Middle frontal gyrus (tissue), 1 donor: ENCODE measurements at regions not wholly inside any gene's neighbourhood (a gene's known extent, or its start where the extent isn't known, plus 50 kb on each side); places are given as distances from the start of the nearest gene placed in this dataset.

Source experiments
- DNase-seq: peaks from one replicate; pipeline ENCODE4 v3.0.0-alpha.2; 2015; ENCODE audit warnings: low spot score; ENCODE audit errors: extremely low spot score

- DNase-seq = no peak
Measured at GRCh38 chr1:195122497-195122896, 1485.7 kb downstream of the KCNT2 start.

GRCh38 chr1:195113471-195113870 is 1494.8 kb downstream of the KCNT2 start:
- DNase-seq = no peak

GRCh38 chr1:195105773-195106172 is 1502.5 kb downstream of the KCNT2 start:
- DNase-seq = no peak

- DNase-seq = no peak
Measured at GRCh38 chr1:195105281-195105680, 1503.0 kb downstream of the KCNT2 start.

GRCh38 chr1:195097316-195097715 is 1510.9 kb downstream of the KCNT2 start:
- DNase-seq = no peak

GRCh38 chr1:195096051-195096521 is 1512.2 kb downstream of the KCNT2 start:
- DNase-seq = no peak

GRCh38 chr1:195085196-195085595 is 1523.0 kb downstream of the KCNT2 start:
- DNase-seq = no peak

GRCh38 chr1:195082183-195082582 is 1526.1 kb downstream of the KCNT2 start:
- DNase-seq = no peak

- DNase-seq = no peak
Measured at GRCh38 chr1:195076682-195077081, 1531.6 kb downstream of the KCNT2 start.

- no peak for DNase-seq
Measured at GRCh38 chr1:195075973-195076372, 1532.3 kb downstream of the KCNT2 start.

GRCh38 chr1:195071461-195071860 is 1536.8 kb downstream of the KCNT2 start:
- no peak for DNase-seq

- no peak for DNase-seq
Measured at GRCh38 chr1:195065437-195065836, 1542.8 kb downstream of the KCNT2 start.

GRCh38 chr1:195064358-195064757 is 1543.9 kb downstream of the KCNT2 start:
- no peak for DNase-seq

- DNase-seq = no peak
Measured at GRCh38 chr1:195054217-195054687, 1554.0 kb downstream of the KCNT2 start.

- DNase-seq = no peak
Measured at GRCh38 chr1:195053478-195053877, 1554.8 kb downstream of the KCNT2 start.

GRCh38 chr1:195047772-195048171 is 1560.5 kb downstream of the KCNT2 start:
- no peak for DNase-seq

- DNase-seq = no peak
Measured at GRCh38 chr1:195045072-195045471, 1563.2 kb downstream of the KCNT2 start.

- DNase-seq = no peak
Measured at GRCh38 chr1:195030793-195031192, 1577.4 kb downstream of the KCNT2 start.

GRCh38 chr1:195026792-195027191 is 1581.4 kb downstream of the KCNT2 start:
- no peak for DNase-seq

- no peak for DNase-seq
Measured at GRCh38 chr1:195019385-195019784, 1588.9 kb downstream of the KCNT2 start.

- no peak for DNase-seq
Measured at GRCh38 chr1:195012995-195013394, 1595.2 kb downstream of the KCNT2 start.

GRCh38 chr1:195005338-195005737 is 1602.9 kb downstream of the KCNT2 start:
- DNase-seq = no peak

- DNase-seq = no peak
Measured at GRCh38 chr1:194990483-194990882, 1617.8 kb downstream of the KCNT2 start.

- no peak for DNase-seq
Measured at GRCh38 chr1:194975913-194976312, 1632.3 kb downstream of the KCNT2 start.
